WERI-Rb-1 (cell line): ENCODE measurements at regions not wholly inside any gene's neighbourhood (a gene's known extent, or its start where the extent isn't known, plus 50 kb on each side); places are given as distances from the start of the nearest gene placed in this dataset.
"Not testable (repeated sequence)": the region's sequence is repeated elsewhere in the genome, so short reads cannot be mapped to it uniquely, and the experiment has no call there.

Experiments
- DNase-seq: peaks from one replicate; pipeline ENCODE4 v3.0.0-alpha.2; 2020
- H3K27ac ChIP-seq: fragments of 250-450 bp; sonication (Bioruptor Pico); 2 replicates; pipeline ENCODE4 v1.5.1; 2020; ENCODE audit warnings: mild to moderate bottlenecking, moderate library complexity
- H3K27me3 ChIP-seq: fragments of 250-450 bp; sonication (Bioruptor Pico); 2 replicates; pipeline ENCODE4 v1.5.1; 2021; ENCODE audit warnings: mild to moderate bottlenecking, low read depth, moderate library complexity; ENCODE audit not compliant: insufficient read depth, severe bottlenecking
- H3K36me3 ChIP-seq: fragments of 250-450 bp; sonication (Bioruptor Pico); 2 replicates; pipeline ENCODE4 v1.5.1; 2020; ENCODE audit warnings: mild to moderate bottlenecking, moderate library complexity
- H3K4me3 ChIP-seq: 2 replicates; pipeline ENCODE4 v1.5.1; 2011; ENCODE audit warnings: low read depth, mild to moderate bottlenecking, control low read depth, low read length
- H3K9me3 ChIP-seq: fragments of 250-450 bp; sonication (Bioruptor Pico); 2 replicates; pipeline ENCODE4 v1.5.1; 2021; ENCODE audit warnings: mild to moderate bottlenecking, moderate library complexity; ENCODE audit not compliant: severe bottlenecking
- TF ChIP-seq, protein P1 (sequence below): IDR thresholded peaks from 2 replicates; pipeline ENCODE4 v1.5.1; 2011; ENCODE audit warnings: low read depth, mild to moderate bottlenecking, control low read depth, inconsistent platforms, low read length

DNA sequence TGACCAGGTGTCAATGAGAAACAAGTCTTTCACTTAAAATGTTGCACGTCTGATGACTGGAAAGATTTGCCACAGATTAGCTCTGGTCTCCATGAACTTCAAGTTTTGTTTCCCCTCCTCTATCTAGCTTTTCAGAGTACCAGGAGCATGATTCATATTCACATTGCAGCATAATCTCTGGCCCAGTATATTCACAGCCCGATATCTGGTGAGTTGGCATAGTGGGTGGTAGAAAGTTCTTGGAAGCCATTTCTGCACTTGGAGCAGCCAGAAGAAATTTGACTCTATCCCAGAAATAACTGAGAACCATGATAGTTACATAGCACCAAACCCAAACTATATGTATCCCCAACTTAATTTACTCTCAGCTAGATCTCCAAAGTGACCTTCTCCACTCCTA is 503.9 kb downstream of the PID1 start:
- Histone ChIP-seq H3K36me3 (no peaks in the 10 kb centered on the region), H3K9me3 (no peaks in the 10 kb centered on the region), H3K27ac (no peak overlapping the region), H3K4me3 (no peak overlapping the region), H3K27me3 (peaks cover 33% of the 10 kb centered on the region)
- no peak for DNase-seq
- TF ChIP-seq, protein P1, sequence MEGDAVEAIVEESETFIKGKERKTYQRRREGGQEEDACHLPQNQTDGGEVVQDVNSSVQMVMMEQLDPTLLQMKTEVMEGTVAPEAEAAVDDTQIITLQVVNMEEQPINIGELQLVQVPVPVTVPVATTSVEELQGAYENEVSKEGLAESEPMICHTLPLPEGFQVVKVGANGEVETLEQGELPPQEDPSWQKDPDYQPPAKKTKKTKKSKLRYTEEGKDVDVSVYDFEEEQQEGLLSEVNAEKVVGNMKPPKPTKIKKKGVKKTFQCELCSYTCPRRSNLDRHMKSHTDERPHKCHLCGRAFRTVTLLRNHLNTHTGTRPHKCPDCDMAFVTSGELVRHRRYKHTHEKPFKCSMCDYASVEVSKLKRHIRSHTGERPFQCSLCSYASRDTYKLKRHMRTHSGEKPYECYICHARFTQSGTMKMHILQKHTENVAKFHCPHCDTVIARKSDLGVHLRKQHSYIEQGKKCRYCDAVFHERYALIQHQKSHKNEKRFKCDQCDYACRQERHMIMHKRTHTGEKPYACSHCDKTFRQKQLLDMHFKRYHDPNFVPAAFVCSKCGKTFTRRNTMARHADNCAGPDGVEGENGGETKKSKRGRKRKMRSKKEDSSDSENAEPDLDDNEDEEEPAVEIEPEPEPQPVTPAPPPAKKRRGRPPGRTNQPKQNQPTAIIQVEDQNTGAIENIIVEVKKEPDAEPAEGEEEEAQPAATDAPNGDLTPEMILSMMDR: no peak

DNA sequence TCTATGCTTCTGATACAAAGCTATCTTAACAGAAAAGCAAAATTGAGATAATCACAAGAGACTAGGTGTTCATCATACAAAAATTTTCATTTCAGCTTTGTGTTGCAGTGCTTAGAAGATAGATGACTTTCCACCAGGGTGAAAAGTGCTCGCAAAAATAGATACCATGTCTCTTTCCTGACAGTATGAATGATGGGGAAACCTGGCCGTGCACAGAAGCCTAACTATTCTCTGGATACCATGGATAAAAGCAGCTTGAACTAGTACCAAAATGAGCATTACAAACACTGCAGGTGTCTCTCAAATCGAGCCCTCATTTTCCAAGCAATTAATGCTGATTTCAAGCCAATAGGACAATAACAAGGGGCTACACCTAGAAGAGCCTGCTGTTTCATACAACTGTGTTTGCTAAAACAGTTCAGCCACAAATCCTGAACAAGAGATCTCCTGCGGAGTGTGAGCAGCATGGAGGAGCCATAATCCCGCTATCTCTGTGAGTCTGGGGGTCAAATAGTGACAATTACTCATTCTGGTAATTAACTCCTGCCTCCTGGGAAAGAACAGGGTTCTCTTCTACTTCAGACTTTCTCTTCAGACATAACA is 507.6 kb downstream of the PID1 start:
- no peak for DNase-seq
- Histone ChIP-seq H3K36me3 (no peaks in the 10 kb centered on the region), H3K9me3 (no peaks in the 10 kb centered on the region), H3K4me3 (no peak overlapping the region), H3K27me3 (peaks cover 17% of the 10 kb centered on the region), H3K27ac (no peak overlapping the region)
- TF ChIP-seq, protein P1: no peak

DNA sequence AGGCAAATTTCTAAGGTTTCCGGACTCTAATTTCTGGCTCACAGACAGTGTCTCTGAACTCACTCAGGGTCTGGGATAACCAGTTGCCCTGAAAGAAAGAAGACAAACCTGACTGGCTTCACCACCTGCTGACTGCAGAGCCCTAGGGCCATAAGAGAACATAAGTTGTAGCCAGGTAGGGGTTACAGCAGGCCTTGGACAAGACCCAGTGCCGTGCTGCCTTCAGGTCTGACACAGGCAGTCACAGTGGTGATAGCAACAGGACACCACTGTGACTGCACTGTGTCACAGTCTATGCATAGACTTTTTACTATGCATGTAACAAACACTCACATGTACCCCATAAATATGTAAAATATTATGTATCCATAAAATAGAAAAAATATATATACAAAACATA is 508.5 kb downstream of the PID1 start:
- Histone ChIP-seq H3K4me3 (no peak overlapping the region), H3K27ac (no peak overlapping the region), H3K36me3 (no peaks in the 10 kb centered on the region), H3K9me3 (no peaks in the 10 kb centered on the region), H3K27me3 (peaks cover 17% of the 10 kb centered on the region)
- no peak for DNase-seq
- TF ChIP-seq, protein P1: no peak

DNA sequence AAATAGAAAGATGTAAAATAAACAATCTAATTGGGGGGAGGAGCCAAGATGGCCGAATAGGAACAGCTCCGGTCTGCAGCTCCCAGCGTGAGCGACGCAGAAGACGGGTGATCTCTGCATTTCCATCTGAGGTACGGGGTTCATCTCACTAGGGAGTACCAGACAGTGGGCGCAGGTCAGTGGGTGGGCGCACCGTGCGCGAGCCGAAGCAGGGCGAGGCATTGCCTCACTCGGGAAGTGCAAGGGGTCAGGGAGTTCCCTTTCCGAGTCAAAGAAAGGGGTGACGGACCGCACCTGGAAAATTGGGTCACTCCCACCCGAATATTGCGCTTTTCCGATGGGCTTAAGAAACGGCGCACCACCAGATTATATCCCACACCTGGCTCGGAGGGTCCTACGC is 515.4 kb downstream of the PID1 start:
- not testable (repeated sequence) for H3K9me3 ChIP-seq, H3K27ac ChIP-seq, DNase-seq, H3K4me3 ChIP-seq, H3K36me3 ChIP-seq
- peaks cover 30% of the 10 kb centered on the region for H3K27me3 ChIP-seq

DNA sequence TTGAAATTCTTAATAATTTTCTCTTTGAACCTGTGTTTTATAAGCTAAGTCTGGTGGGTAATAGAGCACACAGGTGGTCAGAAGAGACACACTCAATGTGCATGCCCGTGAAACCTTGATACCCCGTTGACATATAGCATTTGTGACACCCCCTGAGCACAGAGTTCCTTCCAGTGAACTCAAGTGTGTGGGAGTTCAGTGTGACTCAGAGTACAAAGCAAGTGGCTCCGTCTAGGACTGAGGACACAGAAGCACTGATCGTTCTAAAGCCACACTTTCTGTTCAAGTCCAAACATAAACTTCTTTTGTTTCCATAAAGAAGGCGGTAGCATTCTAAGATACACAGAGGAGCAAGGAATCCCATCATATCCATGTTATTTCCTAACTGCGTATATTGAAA is 523.6 kb downstream of the PID1 start:
- Histone ChIP-seq H3K36me3 (no peaks in the 10 kb centered on the region), H3K27me3 (peaks cover 42% of the 10 kb centered on the region), H3K9me3 (no peaks in the 10 kb centered on the region), H3K27ac (no peak overlapping the region), H3K4me3 (no peak overlapping the region)
- TF ChIP-seq, protein P1: no peak
- no peak for DNase-seq

DNA sequence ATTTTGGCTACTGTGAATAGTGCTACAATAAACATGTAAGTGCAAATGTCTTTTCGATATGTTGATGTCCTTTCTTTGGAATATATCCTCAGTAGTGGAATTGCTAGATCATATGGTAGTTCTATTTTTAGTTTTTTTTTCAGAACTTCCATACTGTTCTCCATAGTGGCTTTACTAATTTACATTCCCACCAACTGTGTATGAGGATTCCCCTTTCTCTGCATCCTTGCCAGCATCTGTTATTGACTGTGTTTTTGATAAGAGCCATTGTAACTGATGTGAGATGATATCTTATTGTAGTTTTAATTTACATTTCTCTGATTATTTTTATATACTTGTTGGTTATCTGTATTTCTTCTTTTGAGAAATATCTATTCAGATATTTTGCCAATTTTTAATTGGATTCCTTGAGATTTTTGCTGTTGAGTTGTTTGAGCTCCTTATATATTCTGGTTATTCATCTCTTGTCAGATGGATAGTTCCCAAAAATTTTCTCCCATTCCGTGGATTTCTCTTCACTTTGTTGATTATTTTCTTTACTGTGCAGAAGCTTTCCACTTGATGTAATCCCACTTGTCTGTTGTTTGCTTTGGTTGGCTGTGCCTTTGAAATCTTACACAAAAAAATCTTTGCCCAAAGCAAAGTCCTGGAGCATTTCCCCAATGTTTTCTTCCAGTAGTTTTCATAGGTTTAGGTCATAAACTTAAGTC is 532.3 kb downstream of the PID1 start:
- H3K27ac ChIP-seq: no peak overlapping the region
- TF ChIP-seq, protein P1: no peak
- H3K27me3 ChIP-seq: peaks cover 18% of the 10 kb centered on the region
- DNase-seq: no peak
- H3K36me3 ChIP-seq: no peaks in the 10 kb centered on the region
- H3K9me3 ChIP-seq: no peaks in the 10 kb centered on the region
- no peak overlapping the region for H3K4me3 ChIP-seq
